ENCODE measurements at regions not wholly inside any gene's neighbourhood (a gene's known extent, or its start where the extent isn't known, plus 50 kb on each side); places are given as distances from the start of the nearest gene placed in this dataset.

DNA sequence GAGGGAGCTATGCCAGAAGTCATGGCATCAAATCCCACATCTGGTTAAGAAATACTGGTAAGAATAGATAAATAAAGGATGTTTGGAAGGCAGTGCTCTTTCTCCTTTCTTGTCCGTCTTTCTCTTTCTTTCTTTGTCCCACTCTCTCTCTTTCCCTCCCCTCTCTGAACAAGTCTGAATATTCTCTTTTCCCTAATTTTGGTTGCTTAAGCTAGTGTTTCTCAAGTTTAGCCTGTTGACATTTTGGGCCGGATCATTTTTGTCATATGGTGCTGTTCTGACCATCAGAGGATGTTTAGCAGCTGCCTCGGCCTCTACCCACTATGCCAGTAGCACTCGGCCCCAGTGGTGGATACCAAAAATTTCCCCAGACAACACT is 405.3 kb upstream of the C2CD4B start:
- TF ChIP-seq, protein P1, sequence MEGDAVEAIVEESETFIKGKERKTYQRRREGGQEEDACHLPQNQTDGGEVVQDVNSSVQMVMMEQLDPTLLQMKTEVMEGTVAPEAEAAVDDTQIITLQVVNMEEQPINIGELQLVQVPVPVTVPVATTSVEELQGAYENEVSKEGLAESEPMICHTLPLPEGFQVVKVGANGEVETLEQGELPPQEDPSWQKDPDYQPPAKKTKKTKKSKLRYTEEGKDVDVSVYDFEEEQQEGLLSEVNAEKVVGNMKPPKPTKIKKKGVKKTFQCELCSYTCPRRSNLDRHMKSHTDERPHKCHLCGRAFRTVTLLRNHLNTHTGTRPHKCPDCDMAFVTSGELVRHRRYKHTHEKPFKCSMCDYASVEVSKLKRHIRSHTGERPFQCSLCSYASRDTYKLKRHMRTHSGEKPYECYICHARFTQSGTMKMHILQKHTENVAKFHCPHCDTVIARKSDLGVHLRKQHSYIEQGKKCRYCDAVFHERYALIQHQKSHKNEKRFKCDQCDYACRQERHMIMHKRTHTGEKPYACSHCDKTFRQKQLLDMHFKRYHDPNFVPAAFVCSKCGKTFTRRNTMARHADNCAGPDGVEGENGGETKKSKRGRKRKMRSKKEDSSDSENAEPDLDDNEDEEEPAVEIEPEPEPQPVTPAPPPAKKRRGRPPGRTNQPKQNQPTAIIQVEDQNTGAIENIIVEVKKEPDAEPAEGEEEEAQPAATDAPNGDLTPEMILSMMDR (IDR thresholded peaks at IDR 0.05), result no peak
- no peak for TF ChIP-seq POLR2A (IDR thresholded peaks at IDR 0.05)
